Activated T-cell treated with anti-CD3 and anti-CD28 coated beads, Interleukin-2, amount 50 U/mL, for 24 hours (primary cell): ENCODE measurements at regions not wholly inside any gene's neighbourhood (a gene's known extent, or its start where the extent isn't known, plus 50 kb on each side); places are given as distances from the start of the nearest gene placed in this dataset.

Experiments
- DNase-seq: peaks from one replicate; pipeline ENCODE4 v3.0.0-alpha.2; 2020
- H3K27ac Mint-ChIP-seq: 2 replicates; pipeline ENCODE4 v1.8.0; 2020; ENCODE audit warnings: mild to moderate bottlenecking, mixed read lengths
- H3K27me3 Mint-ChIP-seq: 2 replicates; pipeline ENCODE4 v1.8.0; 2020; ENCODE audit warnings: mixed read lengths
- H3K36me3 Mint-ChIP-seq: 2 replicates; pipeline ENCODE4 v1.8.0; 2020; ENCODE audit warnings: low read depth, mixed read lengths
- H3K4me1 Mint-ChIP-seq: 2 replicates; pipeline ENCODE4 v1.8.0; 2020; ENCODE audit warnings: low read depth, mixed read lengths
- H3K4me3 Mint-ChIP-seq: 2 replicates; pipeline ENCODE4 v1.8.0; 2020; ENCODE audit warnings: mild to moderate bottlenecking, moderate library complexity, mixed read lengths
- H3K9me3 Mint-ChIP-seq: 2 replicates; pipeline ENCODE4 v1.8.0; 2020; ENCODE audit warnings: mixed read lengths

DNA sequence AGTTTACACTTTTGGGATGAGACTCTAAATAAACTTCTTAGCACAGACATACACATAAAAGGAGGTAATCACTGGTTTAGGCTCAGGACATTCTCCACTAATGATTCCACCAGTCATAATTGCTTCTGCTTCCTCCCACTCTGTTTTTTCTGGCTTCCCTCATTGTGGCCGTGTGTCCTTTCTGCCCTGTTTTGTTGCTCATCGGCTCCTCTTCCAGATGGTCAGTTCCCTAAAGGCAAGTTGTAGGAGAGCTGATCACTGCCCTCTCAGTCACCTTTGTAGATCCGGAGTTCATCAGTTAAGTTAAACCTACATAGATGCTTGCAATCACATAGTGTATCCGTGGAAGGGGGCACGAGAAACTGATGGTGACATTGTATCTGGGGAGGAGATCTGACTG is 200.5 kb upstream of the ARG1 start:
- H3K4me3 Mint-ChIP-seq: no peak overlapping the region
- peaks cover 13% of the 10 kb centered on the region for H3K4me1 Mint-ChIP-seq
- no peak for DNase-seq
- no peaks in the 10 kb centered on the region for H3K27me3 Mint-ChIP-seq
- no peak overlapping the region for H3K27ac Mint-ChIP-seq
- peaks cover 9% of the 10 kb centered on the region for H3K36me3 Mint-ChIP-seq
- H3K9me3 Mint-ChIP-seq: no peaks in the 10 kb centered on the region

DNA sequence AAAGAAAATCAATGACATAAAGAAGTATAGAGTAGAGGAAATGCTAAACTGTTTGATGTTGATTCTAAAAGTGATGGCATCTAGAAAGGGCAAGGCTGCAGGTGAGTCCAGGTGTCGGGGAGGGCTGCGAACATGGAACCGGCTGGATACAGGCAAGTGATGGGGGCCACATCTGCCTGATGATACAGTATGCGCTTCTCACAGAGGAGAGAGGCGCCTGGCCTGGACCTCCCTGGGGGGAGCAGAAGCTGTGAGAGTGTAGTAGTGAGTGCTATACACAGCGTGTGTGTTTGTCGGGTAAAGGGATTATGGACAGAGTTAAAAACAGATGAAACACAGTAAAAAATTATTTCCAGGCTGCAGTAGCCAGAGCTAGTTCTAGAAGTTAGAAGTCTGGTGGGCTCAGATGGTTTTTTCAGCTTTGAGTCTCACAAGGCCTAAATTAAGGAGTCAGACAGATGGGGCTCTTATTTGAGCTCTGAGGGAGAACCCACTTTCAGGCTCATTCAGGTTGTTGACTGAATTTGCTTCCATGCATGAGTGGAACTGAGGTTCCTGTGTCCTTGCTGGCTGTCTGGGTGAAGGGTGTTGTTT is 195.8 kb upstream of the ARG1 start:
- Mint-ChIP-seq H3K9me3 (no peaks in the 10 kb centered on the region), H3K27ac (no peak overlapping the region), H3K27me3 (no peaks in the 10 kb centered on the region), H3K4me1 (peaks cover 5% of the 10 kb centered on the region), H3K36me3 (peaks cover 8% of the 10 kb centered on the region), H3K4me3 (no peak overlapping the region)
- no peak for DNase-seq

DNA sequence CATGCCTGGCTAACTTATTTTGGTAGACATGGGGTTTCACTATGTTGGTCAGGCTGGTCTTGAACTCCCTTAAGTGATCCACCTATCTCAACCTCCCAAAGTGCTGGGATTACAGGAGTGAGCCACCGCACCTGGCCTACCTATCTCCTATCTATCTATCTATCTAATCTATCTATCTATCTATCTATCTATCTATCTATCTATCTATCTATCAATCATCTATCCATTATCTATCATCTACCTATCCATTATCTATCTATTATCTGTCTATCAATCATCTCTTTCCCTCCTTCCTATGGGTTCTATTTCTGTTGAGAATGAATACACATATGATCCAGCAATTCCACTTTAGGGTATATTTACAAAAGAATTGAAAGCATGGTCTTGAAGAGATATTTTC is 194.2 kb upstream of the ARG1 start:
- Mint-ChIP-seq H3K4me1 (peaks cover 9% of the 10 kb centered on the region), H3K27ac (no peak overlapping the region), H3K27me3 (no peaks in the 10 kb centered on the region), H3K9me3 (no peaks in the 10 kb centered on the region), H3K36me3 (peaks cover 4% of the 10 kb centered on the region), H3K4me3 (no peak overlapping the region)
- no peak for DNase-seq

DNA sequence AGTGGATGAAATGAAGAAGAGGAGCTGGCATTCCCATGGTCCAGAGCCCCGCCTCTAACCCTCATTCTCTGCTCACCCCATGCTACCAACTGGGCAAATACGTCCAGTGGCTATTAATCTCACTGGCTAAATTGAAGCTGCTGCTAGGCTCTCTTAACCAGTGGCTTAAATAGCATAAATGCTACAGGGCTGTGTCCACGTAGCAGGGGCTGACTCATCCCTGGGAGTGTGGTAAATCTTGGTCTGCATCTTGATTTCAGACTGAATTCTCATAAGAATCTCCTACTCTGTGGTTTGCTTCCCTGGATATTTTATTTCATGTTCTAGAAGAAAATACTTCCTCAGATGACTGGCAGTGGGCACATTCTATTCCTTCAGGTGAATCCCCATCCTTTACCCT is 193.1 kb upstream of the ARG1 start:
- Mint-ChIP-seq H3K4me1 (peaks cover 14% of the 10 kb centered on the region), H3K4me3 (no peak overlapping the region), H3K27me3 (no peaks in the 10 kb centered on the region), H3K36me3 (no peaks in the 10 kb centered on the region), H3K9me3 (no peaks in the 10 kb centered on the region), H3K27ac (no peak overlapping the region)
- DNase-seq: no peak

DNA sequence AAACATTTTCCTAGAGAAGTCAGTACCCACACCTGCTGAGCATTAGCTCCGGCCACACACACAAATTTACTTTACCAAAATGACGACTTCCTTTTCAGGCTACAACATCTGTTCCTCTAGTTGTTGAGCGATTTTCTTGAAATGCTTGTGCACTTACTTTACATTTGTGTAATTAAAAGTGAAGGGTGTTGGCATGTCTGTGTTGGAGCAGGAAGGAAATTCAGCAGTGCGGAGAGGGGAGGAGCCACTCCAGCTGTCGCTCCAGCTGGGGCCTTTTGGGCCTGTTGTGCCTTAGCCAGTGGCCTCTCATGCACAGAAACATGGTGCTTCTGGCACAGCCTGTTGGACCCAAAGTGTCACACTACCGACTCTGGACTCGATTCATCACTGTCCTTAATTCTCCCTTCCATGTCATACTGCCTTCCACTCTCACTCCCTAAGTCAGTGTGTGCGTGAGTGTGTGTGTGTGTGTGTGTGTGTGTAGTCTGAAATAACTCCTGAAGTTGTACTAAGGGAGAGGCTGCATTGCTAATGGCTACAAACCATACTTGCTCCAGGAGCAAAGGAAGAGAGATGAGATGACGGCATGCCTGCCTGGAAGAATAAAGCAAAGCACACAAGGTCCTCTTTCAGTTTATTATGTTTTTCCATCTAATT is 191.8 kb upstream of the ARG1 start:
- no peak for DNase-seq
- Mint-ChIP-seq H3K36me3 (peaks cover 2% of the 10 kb centered on the region), H3K4me3 (no peak overlapping the region), H3K9me3 (no peaks in the 10 kb centered on the region), H3K27me3 (no peaks in the 10 kb centered on the region), H3K27ac (no peak overlapping the region), H3K4me1 (peaks cover 14% of the 10 kb centered on the region)

DNA sequence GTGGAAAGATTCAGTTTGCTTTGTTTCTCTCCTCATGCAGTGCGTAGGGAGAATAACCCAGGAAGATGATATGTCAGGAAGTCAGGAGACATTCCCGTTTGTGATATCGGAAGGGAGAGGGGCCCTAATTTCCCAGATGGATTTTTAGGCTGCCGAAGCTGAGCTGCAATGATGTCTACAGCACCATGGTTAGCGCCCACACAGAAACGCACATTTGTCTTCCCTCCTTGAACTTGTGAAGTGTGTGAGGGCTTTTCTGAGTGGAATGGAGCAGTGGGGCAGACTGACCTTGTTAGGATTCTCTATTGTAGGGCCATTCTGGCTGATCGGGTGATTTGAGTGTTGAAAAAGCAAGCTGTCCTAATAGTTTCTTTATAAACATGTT is 191.3 kb upstream of the ARG1 start:
- DNase-seq: no peak
- H3K9me3 Mint-ChIP-seq: no peaks in the 10 kb centered on the region
- no peak overlapping the region for H3K4me3 Mint-ChIP-seq
- H3K36me3 Mint-ChIP-seq: peaks cover 3% of the 10 kb centered on the region
- peaks cover 14% of the 10 kb centered on the region for H3K4me1 Mint-ChIP-seq
- H3K27me3 Mint-ChIP-seq: no peaks in the 10 kb centered on the region
- H3K27ac Mint-ChIP-seq: no peak overlapping the region

DNA sequence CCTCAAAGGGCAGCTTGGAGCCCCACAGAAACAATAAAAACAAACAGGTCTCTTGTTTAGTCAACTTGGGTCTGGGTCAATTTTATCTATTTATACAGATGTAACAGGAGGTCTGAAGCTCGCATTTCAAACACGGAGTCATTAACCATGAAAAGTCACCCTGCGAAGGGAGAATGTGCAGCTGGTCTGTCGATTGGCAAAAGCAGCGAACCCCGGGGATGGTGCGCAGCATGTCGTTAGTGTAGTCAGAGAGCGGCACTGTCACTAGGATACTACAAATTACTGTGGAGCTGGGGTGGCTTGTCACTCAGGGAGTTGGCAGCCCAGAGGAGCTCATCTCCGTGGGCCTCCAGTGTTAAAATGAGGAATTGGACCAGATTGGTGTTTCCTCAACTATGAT is 190.4 kb upstream of the ARG1 start:
- Mint-ChIP-seq H3K4me3 (no peak overlapping the region), H3K4me1 (peaks cover 14% of the 10 kb centered on the region), H3K27me3 (no peaks in the 10 kb centered on the region), H3K27ac (no peak overlapping the region), H3K36me3 (peaks cover 5% of the 10 kb centered on the region), H3K9me3 (no peaks in the 10 kb centered on the region)
- no peak for DNase-seq

DNA sequence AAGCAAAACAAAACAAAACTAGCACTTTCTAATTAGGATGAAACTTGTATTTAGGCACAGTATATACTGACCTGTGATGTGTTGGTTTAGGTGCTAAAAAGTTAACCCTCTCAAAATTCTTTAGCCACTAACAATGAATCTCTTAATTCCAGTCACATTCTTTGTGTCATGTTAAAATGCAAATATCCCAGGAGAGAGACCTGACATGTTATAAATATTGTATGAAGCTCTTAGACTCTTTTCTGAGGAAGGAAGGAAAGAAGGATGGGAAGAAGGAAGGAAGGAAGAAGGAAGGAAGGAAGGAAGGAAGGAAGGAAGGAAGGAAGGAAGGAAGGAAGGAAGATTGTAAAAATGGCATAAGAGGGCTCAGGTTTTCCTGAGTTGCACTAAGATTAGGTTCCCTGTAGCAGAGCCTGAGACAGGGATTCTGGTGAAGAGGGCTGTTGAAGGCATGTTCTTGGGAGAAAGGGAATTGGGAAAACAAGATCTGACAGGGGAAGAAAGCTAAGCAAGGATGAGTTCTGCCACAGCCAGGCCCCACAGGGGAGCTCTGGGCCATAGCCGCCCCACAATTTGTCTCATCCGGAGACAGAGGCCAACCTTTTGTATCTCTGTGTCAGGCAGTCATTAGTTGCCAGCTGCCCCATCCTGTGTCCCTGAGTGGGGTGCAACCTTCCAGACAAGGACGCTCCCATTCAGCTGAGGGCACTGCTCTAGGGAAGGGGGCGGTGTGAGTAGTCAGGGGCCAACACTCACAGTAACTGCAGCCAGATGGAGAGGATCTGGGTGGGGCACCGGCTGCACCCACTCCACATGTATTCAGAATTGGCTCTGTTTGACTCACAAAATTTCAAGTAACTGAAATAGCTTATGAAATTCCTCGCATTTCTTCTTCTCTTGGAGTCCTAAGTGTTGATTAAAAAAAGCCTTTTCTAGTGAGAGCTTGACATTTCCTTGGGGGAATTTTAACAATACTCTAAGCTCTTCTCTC is 189.3 kb upstream of the ARG1 start:
- no peaks in the 10 kb centered on the region for H3K27me3 Mint-ChIP-seq
- no peaks in the 10 kb centered on the region for H3K9me3 Mint-ChIP-seq
- no peak overlapping the region for H3K4me3 Mint-ChIP-seq
- no peak overlapping the region for H3K27ac Mint-ChIP-seq
- H3K4me1 Mint-ChIP-seq: peaks cover 14% of the 10 kb centered on the region
- no peak for DNase-seq
- H3K36me3 Mint-ChIP-seq: peaks cover 5% of the 10 kb centered on the region

DNA sequence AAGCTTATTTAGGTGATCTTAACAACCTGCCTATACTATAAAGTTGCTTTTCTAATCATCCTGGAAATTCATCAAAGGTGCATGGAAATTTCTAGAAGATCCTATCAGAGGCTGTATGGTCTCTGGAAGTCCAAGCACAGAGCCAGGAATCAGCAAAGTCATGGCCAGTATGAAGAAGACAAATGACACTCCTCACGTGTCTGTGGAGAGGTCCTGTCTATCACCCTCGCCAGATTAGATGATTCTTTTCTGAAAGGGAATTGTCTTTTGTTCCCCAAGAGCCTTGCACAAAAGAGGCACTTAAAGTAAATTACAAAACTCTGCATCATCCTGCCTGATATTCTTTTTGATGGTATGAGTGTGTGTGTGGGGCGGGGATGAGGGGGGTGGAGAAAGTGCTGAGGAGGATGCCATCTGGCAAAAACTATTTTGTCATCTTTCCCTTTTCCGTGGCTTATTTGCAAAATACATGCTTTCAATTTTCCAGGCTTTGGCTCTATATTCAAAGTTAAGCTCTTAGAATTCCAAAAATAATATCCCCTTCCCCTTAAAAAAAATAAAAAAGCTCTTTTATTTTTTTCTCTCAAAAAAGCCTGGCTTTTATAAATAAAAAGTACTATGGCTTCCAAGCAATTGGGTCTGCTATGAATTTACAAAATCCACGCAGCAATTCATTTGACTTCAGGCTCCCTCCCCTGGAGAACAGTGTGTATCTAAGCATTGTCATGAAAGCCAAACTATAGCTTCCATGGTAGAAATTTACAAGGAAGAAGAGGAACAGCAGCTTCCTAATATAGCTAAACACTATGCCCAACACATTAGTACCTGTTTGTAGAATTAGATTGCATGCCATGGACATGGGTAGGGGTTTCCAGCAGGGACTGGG is 185.2 kb upstream of the ARG1 start:
- no peak overlapping the region for H3K27ac Mint-ChIP-seq

DNA sequence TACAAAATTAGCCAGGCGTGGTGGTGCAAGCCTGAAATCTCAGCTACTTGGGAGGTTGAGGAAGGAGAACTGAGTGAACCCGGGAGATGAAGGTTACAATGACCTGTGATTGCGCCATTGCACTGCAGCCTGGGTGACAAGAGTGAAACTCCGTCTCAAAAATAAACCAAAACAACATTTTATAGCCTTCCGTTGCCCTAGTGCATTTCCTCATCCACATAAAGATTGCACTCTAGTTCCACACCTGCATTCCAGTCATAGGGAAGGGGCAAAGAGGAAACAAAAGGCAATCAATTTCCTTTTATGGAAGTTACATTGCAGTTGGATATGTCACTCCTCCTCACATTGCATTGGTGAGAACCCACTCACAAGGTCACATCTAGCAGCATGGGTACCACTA is 182.7 kb upstream of the ARG1 start:
- peaks cover 21% of the 10 kb centered on the region for H3K36me3 Mint-ChIP-seq
- no peak overlapping the region for H3K27ac Mint-ChIP-seq
- H3K27me3 Mint-ChIP-seq: no peaks in the 10 kb centered on the region
- peaks cover 11% of the 10 kb centered on the region for H3K4me1 Mint-ChIP-seq
- H3K4me3 Mint-ChIP-seq: no peak overlapping the region
- DNase-seq: no peak
- peaks cover 10% of the 10 kb centered on the region for H3K9me3 Mint-ChIP-seq

More for the DNA sequence above, 185.2 kb upstream of the ARG1 start:
- H3K4me3 Mint-ChIP-seq: no peak overlapping the region
- H3K36me3 Mint-ChIP-seq: peaks cover 5% of the 10 kb centered on the region
- H3K9me3 Mint-ChIP-seq: no peaks in the 10 kb centered on the region
- DNase-seq: no peak
- H3K27me3 Mint-ChIP-seq: no peaks in the 10 kb centered on the region
- peaks cover 18% of the 10 kb centered on the region for H3K4me1 Mint-ChIP-seq

DNA sequence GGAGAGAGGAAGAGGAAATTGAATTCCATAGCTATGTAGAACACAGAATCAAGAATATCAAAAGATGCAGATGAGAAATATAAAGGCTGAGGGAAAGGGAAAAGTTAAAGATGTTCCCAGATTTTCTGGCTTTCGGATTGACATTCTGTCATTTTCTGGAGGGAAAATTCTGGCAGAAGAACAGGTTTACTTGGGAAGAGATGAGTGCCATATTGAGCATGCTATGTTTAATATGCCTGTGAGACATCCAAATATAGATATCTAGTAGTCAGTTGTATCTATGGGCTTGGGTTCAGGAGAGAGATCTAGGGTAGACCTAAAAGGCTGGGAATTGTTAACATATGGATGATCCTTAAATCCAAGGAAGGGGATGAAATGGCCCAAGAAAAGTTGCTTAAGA is 181.9 kb upstream of the ARG1 start:
- peaks cover 11% of the 10 kb centered on the region for H3K4me1 Mint-ChIP-seq
- H3K4me3 Mint-ChIP-seq: no peak overlapping the region
- H3K27me3 Mint-ChIP-seq: no peaks in the 10 kb centered on the region
- no peak overlapping the region for H3K27ac Mint-ChIP-seq
- DNase-seq: no peak
- peaks cover 22% of the 10 kb centered on the region for H3K36me3 Mint-ChIP-seq
- peaks cover 10% of the 10 kb centered on the region for H3K9me3 Mint-ChIP-seq

DNA sequence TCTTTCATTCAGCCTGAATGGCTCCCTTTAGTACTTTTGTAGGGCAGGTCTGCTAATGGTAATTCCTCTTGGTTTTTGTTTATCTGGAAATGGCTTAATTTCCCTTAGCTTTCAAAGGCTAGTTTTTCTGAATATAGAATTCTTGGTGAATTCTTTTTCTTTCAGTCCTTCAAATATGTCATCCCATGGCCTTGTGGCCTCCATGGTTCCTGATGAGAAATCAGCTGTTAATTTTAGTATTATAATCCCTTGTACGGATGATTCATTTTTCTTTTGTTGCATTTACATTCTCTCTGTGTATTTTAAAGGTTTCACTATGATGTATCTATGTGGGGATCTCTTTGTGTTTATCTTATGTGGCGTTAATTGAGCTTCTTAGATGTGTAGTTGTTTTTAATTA is 179.6 kb upstream of the ARG1 start:
- Mint-ChIP-seq H3K4me1 (peaks cover 11% of the 10 kb centered on the region), H3K27ac (no peak overlapping the region), H3K9me3 (peaks cover 10% of the 10 kb centered on the region), H3K36me3 (peaks cover 20% of the 10 kb centered on the region), H3K27me3 (no peaks in the 10 kb centered on the region), H3K4me3 (no peak overlapping the region)
- no peak for DNase-seq

DNA sequence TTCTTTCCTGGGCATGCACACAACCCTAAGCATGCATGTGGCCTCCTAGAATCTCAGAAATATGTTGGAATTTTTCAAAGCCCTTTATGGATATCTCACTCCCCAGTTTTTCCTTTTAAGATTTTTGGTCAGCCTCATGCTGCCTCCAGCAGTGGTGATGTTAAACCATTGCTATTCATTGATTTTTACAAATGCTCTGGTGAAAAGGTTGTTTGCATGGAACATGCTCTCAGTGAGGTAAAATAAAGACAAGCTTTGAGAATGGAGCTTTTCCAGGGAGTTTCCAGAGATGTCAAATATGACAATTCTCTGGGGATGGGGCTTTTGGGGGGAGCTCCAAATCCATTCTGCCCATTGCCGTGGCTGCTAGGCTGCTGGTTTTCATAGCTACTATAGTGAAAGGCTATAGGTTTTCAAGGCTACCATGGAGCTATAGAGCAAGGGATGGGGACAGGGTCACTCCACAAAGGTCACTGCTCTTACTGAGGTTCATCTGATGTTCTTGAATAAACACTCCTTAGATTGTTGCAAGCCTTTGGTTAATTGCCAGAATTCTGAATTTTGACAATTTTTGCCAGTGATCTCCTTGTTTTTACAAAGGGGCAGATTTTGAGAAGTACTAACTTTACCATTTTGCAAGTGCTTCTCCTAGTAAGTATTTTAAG is 178.1 kb upstream of the ARG1 start:
- H3K4me3 Mint-ChIP-seq: no peak overlapping the region
- peaks cover 11% of the 10 kb centered on the region for H3K4me1 Mint-ChIP-seq
- peaks cover 26% of the 10 kb centered on the region for H3K36me3 Mint-ChIP-seq
- DNase-seq: no peak
- no peaks in the 10 kb centered on the region for H3K27me3 Mint-ChIP-seq
- no peak overlapping the region for H3K27ac Mint-ChIP-seq
- H3K9me3 Mint-ChIP-seq: peaks cover 10% of the 10 kb centered on the region

DNA sequence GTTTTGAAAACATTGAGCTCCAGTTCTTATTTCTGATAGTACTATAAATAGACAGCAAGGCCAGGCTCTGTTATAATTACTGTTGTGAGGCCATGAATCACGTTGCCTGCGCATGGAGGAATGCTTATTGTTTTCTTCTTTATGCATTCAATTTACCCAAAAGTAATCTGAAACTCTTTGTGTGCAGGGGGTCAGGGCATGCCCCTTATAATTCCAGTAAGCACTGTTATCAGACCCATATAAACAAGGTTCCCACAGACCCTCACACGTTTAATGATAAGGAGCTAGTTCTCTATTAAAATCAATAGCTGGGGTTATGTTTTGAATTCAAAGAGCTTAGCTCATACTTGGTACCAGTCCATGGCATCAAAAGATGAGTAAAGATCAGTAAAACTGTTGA is 174.8 kb upstream of the ARG1 start:
- Mint-ChIP-seq H3K4me1 (peaks cover 18% of the 10 kb centered on the region), H3K9me3 (peaks cover 27% of the 10 kb centered on the region), H3K27ac (no peak overlapping the region), H3K36me3 (peaks cover 43% of the 10 kb centered on the region), H3K27me3 (no peaks in the 10 kb centered on the region), H3K4me3 (no peak overlapping the region)
- no peak for DNase-seq
